AG04450 (cell line): ENCODE measurements at regions not wholly inside any gene's neighbourhood (a gene's known extent, or its start where the extent isn't known, plus 50 kb on each side); places are given as distances from the start of the nearest gene placed in this dataset.

Experiments
- CTCF ChIA-PET: fragments of 300-600, 350-600 bp; formaldehyde crosslinking; extraction: SDS; loops from one replicate; lab custom pipeline; 2022; ENCODE audit warnings: antibody characterized with exemption, inconsistent platforms; lab: Charles Lee
- POLR2A ChIA-PET: fragments of 350-600 bp; formaldehyde crosslinking; extraction: SDS; loops from one replicate; lab custom pipeline; 2021; ENCODE audit warnings: antibody characterized with exemption, inconsistent platforms; lab: Yijun Ruan, JAX
- DNase-seq: peaks from one replicate; pipeline ENCODE4 v3.0.0-alpha.2; 2011; ENCODE audit warnings: low read depth, low spot score
- H3K27ac ChIP-seq: one replicate; pipeline ENCODE4 v1.5.1; 2012; ENCODE audit warnings: low read depth, low read length, control low read depth
- H3K27me3 ChIP-seq: one replicate; pipeline ENCODE4 v1.6.0; 2012; ENCODE audit warnings: low read length; ENCODE audit not compliant: control insufficient read depth, insufficient read depth
- H3K4me3 ChIP-seq: 2 replicates; pipeline ENCODE4 v1.5.1; 2011; ENCODE audit warnings: mild to moderate bottlenecking, low read depth, low read length, control low read depth
- H3K9me3 ChIP-seq: 2 replicates; pipeline ENCODE4 v1.5.1; 2012; ENCODE audit warnings: low read length; ENCODE audit not compliant: control insufficient read depth, insufficient read depth
- CTCF ChIP-seq: IDR thresholded peaks from 2 replicates; pipeline ENCODE4 v1.5.1; 2011; ENCODE audit warnings: low read depth, low read length, control low read depth, inconsistent platforms

DNA sequence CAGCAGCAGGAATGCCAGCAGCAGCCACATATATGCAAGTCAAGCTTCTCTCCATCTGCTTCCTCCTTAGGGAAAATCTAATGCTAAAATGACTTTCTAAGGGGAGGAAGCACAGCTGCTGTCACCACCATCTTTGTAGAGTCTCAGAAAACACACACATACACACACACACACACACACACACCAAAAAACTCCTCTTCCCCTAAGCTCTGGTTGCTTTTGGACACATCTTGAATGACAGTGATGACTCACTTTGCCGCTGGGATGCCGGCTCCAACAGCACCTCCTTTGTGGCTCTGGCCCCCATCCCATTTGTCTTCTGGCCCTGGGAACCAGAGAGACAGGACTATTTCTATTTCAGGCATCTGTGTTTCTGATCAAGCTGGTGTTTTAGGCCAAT, 124.8 kb upstream of the GOLIM4 start:
- DNase-seq = no peak
- no peaks in the 10 kb centered on the region for H3K27me3 ChIP-seq
- H3K4me3 ChIP-seq = no peak overlapping the region
- ChIA-PET POLR2A (no interaction called here), CTCF (interaction anchor here (1.4 kb wide), 1 partner anchor 9 kb away, joined by 4 read pairs; no protein-coding TSS in a partner anchor)
- H3K9me3 ChIP-seq = no peaks in the 10 kb centered on the region
- H3K27ac ChIP-seq = no peak overlapping the region
- no peak for TF ChIP-seq CTCF

GRCh38 chr3:168219530-168219929, 123.8 kb upstream of the GOLIM4 start:
- Histone ChIP-seq H3K27me3 (no peaks in the 10 kb centered on the region), H3K4me3 (no peak overlapping the region), H3K27ac (no peak overlapping the region), H3K9me3 (no peaks in the 10 kb centered on the region)
- DNase-seq = no peak
- ChIA-PET POLR2A (no interaction called here), CTCF (no interaction called here)
- no peak for TF ChIP-seq CTCF

GRCh38 chr3:168218600-168218999, 122.9 kb upstream of the GOLIM4 start:
- H3K27ac ChIP-seq = no peak overlapping the region
- no peaks in the 10 kb centered on the region for H3K9me3 ChIP-seq
- ChIA-PET POLR2A (no interaction called here), CTCF (no interaction called here)
- H3K27me3 ChIP-seq = no peaks in the 10 kb centered on the region
- no peak for TF ChIP-seq CTCF
- no peak overlapping the region for H3K4me3 ChIP-seq
- DNase-seq = no peak

- DNase-seq = no peak
- Histone ChIP-seq H3K9me3 (no peaks in the 10 kb centered on the region), H3K27me3 (no peaks in the 10 kb centered on the region), H3K27ac (no peak overlapping the region), H3K4me3 (no peak overlapping the region)
- TF ChIP-seq CTCF = no peak
- ChIA-PET CTCF (interaction anchor here (1.0 to 1.2 kb wide), 2 partner anchors 630 to 648 kb away, joined by 3 to 5 read pairs; no protein-coding TSS in a partner anchor), POLR2A (no interaction called here)
Observed at GRCh38 chr3:168216851-168217250, 121.1 kb upstream of the GOLIM4 start.

DNA sequence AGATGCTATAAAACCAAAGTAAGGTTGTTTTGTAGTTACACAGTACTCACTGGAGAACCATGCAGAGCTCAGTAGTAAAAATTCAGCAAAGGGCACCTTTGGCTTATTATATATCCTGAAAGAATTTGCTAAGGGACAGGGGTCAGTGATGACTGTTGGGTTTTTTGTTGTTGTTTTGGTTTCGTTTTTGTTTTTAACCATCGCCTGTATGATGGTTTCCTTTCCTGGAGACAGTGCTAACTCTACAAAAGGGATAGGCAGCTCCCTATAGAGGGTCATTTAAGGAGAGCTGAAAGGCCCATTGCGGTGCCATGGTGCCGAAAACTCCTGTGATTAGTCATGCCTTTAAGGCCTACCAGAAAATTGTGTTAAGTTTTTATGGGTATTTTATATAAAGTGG, 118.2 kb upstream of the GOLIM4 start:
- Histone ChIP-seq H3K4me3 (no peak overlapping the region), H3K27me3 (no peaks in the 10 kb centered on the region), H3K27ac (no peak overlapping the region), H3K9me3 (no peaks in the 10 kb centered on the region)
- ChIA-PET CTCF (interaction anchor here (0.8 to 1.5 kb wide), 5 partner anchors 252 to 634 kb away, joined by 3 to 6 read pairs (median 5); no protein-coding TSS in a partner anchor), POLR2A (no interaction called here)
- no peak for TF ChIP-seq CTCF
- DNase-seq = no peak
